ENCODE measurements at regions not wholly inside any gene's neighbourhood (a gene's known extent, or its start where the extent isn't known, plus 50 kb on each side); places are given as distances from the start of the nearest gene placed in this dataset.

DNA sequence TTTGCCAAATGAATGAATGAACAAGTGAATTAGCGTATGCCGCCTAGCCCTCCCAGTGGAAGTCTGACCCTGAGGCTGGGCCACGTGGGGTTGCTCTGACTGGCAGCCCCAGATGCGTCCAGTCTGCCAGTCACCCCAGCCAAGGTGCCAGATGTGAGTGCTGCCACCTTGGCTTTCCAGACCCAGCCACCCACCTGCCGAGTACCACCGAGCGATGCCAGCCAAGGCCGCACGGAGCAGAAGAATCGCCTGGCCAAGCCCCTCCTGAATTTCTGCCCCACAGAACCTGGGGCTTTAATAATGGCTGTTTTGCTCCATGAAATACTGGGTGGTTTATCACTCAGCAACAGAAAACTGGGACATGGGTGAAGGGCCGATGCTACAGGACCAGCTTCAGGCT lies 59.3 kb downstream of the ADRA2C start:
- TF ChIP-seq SIN3A (IDR thresholded peaks at IDR 0.05; ENCODE audit: borderline replicate concordance, low read depth, low read length) (no peak), EP300 (IDR thresholded peaks at IDR 0.05; ENCODE audit: borderline replicate concordance in 1 of 2, low read depth in 1 of 2, low read length in 1 of 2) (no peak), NFIC (IDR thresholded peaks at IDR 0.05; ENCODE audit: borderline replicate concordance) (no peak), RFX5 (IDR thresholded peaks at IDR 0.05; ENCODE audit: low read length) (no peak), MAX (IDR thresholded peaks at IDR 0.05; ENCODE audit: low read depth) (no peak), FOXJ3 (CRISPR knock-in tag; IDR thresholded peaks at IDR 0.05) (no peak), RCOR1 (IDR thresholded peaks at IDR 0.05; ENCODE audit: low read length) (no peak), TAF1 (IDR thresholded peaks at IDR 0.05; ENCODE audit: borderline replicate concordance, low read depth, low read length) (no peak), EZH2phosphoT487 (IDR thresholded peaks at IDR 0.05; ENCODE audit: borderline replicate concordance, low read depth) (no peak), SMC3 (IDR thresholded peaks at IDR 0.05; ENCODE audit: low read depth, low read length) (no peak), POLR2AphosphoS5 (IDR thresholded peaks at IDR 0.05; ENCODE audit: low read depth, low read length) (no peak), TCF12 (IDR thresholded peaks at IDR 0.05) (no peak)
- TF ChIP-seq, protein P1, sequence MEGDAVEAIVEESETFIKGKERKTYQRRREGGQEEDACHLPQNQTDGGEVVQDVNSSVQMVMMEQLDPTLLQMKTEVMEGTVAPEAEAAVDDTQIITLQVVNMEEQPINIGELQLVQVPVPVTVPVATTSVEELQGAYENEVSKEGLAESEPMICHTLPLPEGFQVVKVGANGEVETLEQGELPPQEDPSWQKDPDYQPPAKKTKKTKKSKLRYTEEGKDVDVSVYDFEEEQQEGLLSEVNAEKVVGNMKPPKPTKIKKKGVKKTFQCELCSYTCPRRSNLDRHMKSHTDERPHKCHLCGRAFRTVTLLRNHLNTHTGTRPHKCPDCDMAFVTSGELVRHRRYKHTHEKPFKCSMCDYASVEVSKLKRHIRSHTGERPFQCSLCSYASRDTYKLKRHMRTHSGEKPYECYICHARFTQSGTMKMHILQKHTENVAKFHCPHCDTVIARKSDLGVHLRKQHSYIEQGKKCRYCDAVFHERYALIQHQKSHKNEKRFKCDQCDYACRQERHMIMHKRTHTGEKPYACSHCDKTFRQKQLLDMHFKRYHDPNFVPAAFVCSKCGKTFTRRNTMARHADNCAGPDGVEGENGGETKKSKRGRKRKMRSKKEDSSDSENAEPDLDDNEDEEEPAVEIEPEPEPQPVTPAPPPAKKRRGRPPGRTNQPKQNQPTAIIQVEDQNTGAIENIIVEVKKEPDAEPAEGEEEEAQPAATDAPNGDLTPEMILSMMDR (IDR thresholded peaks at IDR 0.05): no peak
- TF ChIP-seq, protein P2, sequence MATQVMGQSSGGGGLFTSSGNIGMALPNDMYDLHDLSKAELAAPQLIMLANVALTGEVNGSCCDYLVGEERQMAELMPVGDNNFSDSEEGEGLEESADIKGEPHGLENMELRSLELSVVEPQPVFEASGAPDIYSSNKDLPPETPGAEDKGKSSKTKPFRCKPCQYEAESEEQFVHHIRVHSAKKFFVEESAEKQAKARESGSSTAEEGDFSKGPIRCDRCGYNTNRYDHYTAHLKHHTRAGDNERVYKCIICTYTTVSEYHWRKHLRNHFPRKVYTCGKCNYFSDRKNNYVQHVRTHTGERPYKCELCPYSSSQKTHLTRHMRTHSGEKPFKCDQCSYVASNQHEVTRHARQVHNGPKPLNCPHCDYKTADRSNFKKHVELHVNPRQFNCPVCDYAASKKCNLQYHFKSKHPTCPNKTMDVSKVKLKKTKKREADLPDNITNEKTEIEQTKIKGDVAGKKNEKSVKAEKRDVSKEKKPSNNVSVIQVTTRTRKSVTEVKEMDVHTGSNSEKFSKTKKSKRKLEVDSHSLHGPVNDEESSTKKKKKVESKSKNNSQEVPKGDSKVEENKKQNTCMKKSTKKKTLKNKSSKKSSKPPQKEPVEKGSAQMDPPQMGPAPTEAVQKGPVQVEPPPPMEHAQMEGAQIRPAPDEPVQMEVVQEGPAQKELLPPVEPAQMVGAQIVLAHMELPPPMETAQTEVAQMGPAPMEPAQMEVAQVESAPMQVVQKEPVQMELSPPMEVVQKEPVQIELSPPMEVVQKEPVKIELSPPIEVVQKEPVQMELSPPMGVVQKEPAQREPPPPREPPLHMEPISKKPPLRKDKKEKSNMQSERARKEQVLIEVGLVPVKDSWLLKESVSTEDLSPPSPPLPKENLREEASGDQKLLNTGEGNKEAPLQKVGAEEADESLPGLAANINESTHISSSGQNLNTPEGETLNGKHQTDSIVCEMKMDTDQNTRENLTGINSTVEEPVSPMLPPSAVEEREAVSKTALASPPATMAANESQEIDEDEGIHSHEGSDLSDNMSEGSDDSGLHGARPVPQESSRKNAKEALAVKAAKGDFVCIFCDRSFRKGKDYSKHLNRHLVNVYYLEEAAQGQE (IDR thresholded peaks at IDR 0.05; ENCODE audit: low read depth, low read length): no peak
